ENCODE measurements at regions not wholly inside any gene's neighbourhood (a gene's known extent, or its start where the extent isn't known, plus 50 kb on each side); places are given as distances from the start of the nearest gene placed in this dataset.

DNA sequence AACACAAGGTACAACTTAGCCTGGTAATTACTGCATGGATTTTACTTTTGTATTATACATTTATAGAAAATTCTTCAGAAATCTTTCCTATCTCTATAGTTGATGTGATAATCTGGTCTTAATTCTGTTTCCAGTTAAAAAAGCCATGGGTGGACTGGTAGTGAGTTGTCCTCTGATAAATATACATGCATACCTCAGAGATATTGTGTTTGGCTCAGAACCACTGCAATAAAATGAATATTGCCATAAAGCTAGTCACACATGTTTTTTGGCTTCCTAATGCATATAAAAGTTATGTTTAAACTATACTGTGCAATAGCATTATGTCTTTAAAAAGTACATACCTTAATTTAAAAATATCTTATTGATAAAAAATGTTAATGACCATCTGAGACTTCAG lies 708.6 kb upstream of the MARCKS start:
- ATAC-seq (replicated peaks in 1 of 4) (no peak), DNase-seq (no peak)
- H3K4me1 ChIP-seq (ENCODE audit: control insufficient read depth in 1 of 2, extremely low read depth in 1 of 2, insufficient read depth in 2 of 2, low read length in 2 of 2): no peaks in the 10 kb centered on the region
- no peak overlapping the region for H3K27ac ChIP-seq (ENCODE audit: low read length)
- Mint-ChIP-seq H3K9me3 (peaks cover 0 to 9% (median 5%) of the 10 kb centered on the region in 3 donors), H3K4me3 (no peak overlapping the region), H3K27ac (no peak overlapping the region), H3K36me3 (no peaks in the 10 kb centered on the region), H3K27me3 (no peaks in the 10 kb centered on the region), H3K4me1 (no peaks in the 10 kb centered on the region)
- H3K9me3 ChIP-seq: no peaks in the 10 kb centered on the region
- ChIA-PET CTCF (no interaction called here), POLR2A (no interaction called here)
- H3K36me3 ChIP-seq (ENCODE audit: control insufficient read depth in 2 of 2, extremely low read depth in 1 of 2, insufficient read depth in 1 of 2, low read length in 1 of 2): no peaks in the 10 kb centered on the region
- no peak overlapping the region for H3K4me3 ChIP-seq (ENCODE audit: control insufficient read depth in 1 of 2, extremely low read depth in 1 of 2, low read length in 1 of 2)
- no peaks in the 10 kb centered on the region for H3K27me3 ChIP-seq (replicated peaks in 1 of 2; ENCODE audit: control insufficient read depth in 2 of 2, extremely low read depth in 1 of 2, insufficient read depth in 2 of 2, low read length in 1 of 2)

DNA sequence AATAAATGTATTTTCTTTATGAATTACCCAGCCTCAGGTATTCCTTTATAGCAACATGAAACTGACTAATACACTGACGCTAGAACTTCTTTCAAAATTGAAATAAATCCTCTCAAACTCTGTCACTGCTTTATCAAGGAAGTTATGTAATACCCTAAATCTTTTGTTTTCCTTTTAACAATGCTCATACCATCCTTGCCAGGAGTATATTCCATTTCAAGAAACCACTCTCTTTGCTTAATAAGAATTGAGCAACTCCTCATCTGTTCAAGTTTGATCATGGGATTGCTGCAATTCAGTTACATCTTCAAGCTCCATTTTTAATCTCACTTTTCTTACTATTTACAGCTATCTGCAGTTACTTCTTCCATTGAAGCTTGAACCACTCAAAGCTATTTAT lies 707.6 kb upstream of the MARCKS start:
- Histone ChIP-seq H3K4me3 (ENCODE audit: control insufficient read depth in 1 of 2, extremely low read depth in 1 of 2, low read length in 1 of 2) (no peak overlapping the region), H3K27ac (ENCODE audit: low read length) (no peak overlapping the region), H3K27me3 (replicated peaks in 1 of 2; ENCODE audit: control insufficient read depth in 2 of 2, extremely low read depth in 1 of 2, insufficient read depth in 2 of 2, low read length in 1 of 2) (no peaks in the 10 kb centered on the region), H3K9me3 (no peaks in the 10 kb centered on the region), H3K4me1 (ENCODE audit: control insufficient read depth in 1 of 2, extremely low read depth in 1 of 2, insufficient read depth in 2 of 2, low read length in 2 of 2) (no peaks in the 10 kb centered on the region), H3K36me3 (ENCODE audit: control insufficient read depth in 2 of 2, extremely low read depth in 1 of 2, insufficient read depth in 1 of 2, low read length in 1 of 2) (no peaks in the 10 kb centered on the region)
- no peak for ATAC-seq (replicated peaks in 1 of 4)
- Mint-ChIP-seq H3K4me1 (no peaks in the 10 kb centered on the region), H3K36me3 (no peaks in the 10 kb centered on the region), H3K9me3 (peaks cover 0 to 5% (median 5%) of the 10 kb centered on the region in 3 donors), H3K27ac (no peak overlapping the region), H3K27me3 (no peaks in the 10 kb centered on the region), H3K4me3 (no peak overlapping the region)
- no CpG with 5 or more reads among the region's 1 CpG for WGBS (ENCODE audit: insufficient coverage)
- no peak for DNase-seq
- CTCF ChIA-PET: no interaction called here
- POLR2A ChIA-PET: no interaction called here

DNA sequence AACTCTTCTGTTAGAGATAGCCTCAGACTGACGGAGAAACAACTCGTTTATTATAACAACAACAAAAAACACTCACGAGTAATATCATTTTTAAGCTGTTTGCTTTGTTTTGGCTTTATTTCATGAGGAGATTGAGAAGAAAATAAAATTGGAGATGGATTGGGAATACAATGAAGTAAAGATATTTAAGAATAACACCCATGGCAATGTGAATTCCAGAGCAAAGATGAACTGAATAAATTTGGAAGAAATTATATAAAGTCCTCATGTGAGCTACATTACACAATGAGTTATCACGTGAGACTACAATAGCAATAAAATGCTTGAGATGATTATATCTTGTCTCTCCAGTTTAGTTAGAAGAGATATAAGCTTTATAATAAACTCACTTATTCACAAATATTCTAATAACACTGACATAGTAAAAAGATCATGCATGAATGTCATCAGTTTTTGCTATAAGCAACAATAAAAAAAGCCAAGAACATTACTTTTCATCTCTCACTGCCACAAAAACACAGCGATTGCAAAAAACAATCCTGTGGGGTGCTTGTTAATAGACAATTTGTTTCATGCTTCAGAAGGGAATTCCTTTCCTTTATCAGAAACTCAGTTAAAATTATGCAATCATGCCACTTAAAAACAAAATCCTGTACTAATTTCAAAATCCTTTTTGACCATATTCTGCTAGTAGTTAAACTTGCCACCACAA lies 696.7 kb upstream of the MARCKS start:
- ChIA-PET POLR2A (no interaction called here), CTCF (no interaction called here)
- Mint-ChIP-seq H3K4me3 (no peak overlapping the region), H3K9me3 (peaks cover 0 to 6% (median 6%) of the 10 kb centered on the region in 3 donors), H3K27ac (no peak overlapping the region), H3K4me1 (no peaks in the 10 kb centered on the region), H3K36me3 (no peaks in the 10 kb centered on the region), H3K27me3 (peaks cover 0 to 4% of the 10 kb centered on the region in 2 donors)
- no peaks in the 10 kb centered on the region for H3K4me1 ChIP-seq (ENCODE audit: control insufficient read depth in 1 of 2, extremely low read depth in 1 of 2, insufficient read depth in 2 of 2, low read length in 2 of 2)
- ATAC-seq (replicated peaks in 1 of 4) (no peak), DNase-seq (no peak)
- no peaks in the 10 kb centered on the region for H3K27me3 ChIP-seq (replicated peaks in 1 of 2; ENCODE audit: control insufficient read depth in 2 of 2, extremely low read depth in 1 of 2, insufficient read depth in 2 of 2, low read length in 1 of 2)
- no CpG with 5 or more reads among the region's 5 CpGs for WGBS (ENCODE audit: insufficient coverage)
- H3K4me3 ChIP-seq (ENCODE audit: control insufficient read depth in 1 of 2, extremely low read depth in 1 of 2, low read length in 1 of 2): no peak overlapping the region
- no peaks in the 10 kb centered on the region for H3K9me3 ChIP-seq
- H3K27ac ChIP-seq (ENCODE audit: low read length): no peak overlapping the region
- no peaks in the 10 kb centered on the region for H3K36me3 ChIP-seq (ENCODE audit: control insufficient read depth in 2 of 2, extremely low read depth in 1 of 2, insufficient read depth in 1 of 2, low read length in 1 of 2)

DNA sequence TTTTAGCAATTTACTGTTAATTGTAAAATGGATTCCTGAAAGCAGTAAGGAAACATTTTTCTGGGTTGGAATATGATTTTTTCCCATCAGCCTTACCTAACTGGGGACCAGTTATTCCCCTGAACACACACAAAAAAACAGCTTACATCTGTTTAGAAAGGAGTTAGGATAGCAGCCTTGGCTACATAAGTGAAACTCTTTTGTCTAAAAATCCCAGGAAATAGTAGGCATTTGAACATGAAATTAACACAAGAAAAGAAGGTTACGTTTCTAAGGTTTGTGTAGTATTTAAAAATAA lies 696.2 kb upstream of the MARCKS start:
- H3K27me3 ChIP-seq (replicated peaks in 1 of 2; ENCODE audit: control insufficient read depth in 2 of 2, extremely low read depth in 1 of 2, insufficient read depth in 2 of 2, low read length in 1 of 2): no peaks in the 10 kb centered on the region
- no peak overlapping the region for H3K4me3 ChIP-seq (ENCODE audit: control insufficient read depth in 1 of 2, extremely low read depth in 1 of 2, low read length in 1 of 2)
- CTCF ChIA-PET: no interaction called here
- H3K36me3 ChIP-seq (ENCODE audit: control insufficient read depth in 2 of 2, extremely low read depth in 1 of 2, insufficient read depth in 1 of 2, low read length in 1 of 2): no peaks in the 10 kb centered on the region
- no peak for ATAC-seq (replicated peaks in 1 of 4)
- Mint-ChIP-seq H3K36me3 (no peaks in the 10 kb centered on the region), H3K27me3 (peaks cover 0 to 4% of the 10 kb centered on the region in 2 donors), H3K27ac (no peak overlapping the region), H3K4me3 (no peak overlapping the region), H3K4me1 (no peaks in the 10 kb centered on the region), H3K9me3 (peaks cover 0 to 6% (median 4%) of the 10 kb centered on the region in 3 donors)
- no CpG with 5 or more reads among the region's 1 CpG for WGBS (ENCODE audit: insufficient coverage)
- H3K4me1 ChIP-seq (ENCODE audit: control insufficient read depth in 1 of 2, extremely low read depth in 1 of 2, insufficient read depth in 2 of 2, low read length in 2 of 2): no peaks in the 10 kb centered on the region
- H3K9me3 ChIP-seq: no peaks in the 10 kb centered on the region
- DNase-seq: no peak
- POLR2A ChIA-PET: interaction anchor here in 1 of 2 donors (0.6 kb wide), 1 partner anchor 11 kb away, joined by 4 read pairs; no protein-coding TSS in a partner anchor
- no peak overlapping the region for H3K27ac ChIP-seq (ENCODE audit: low read length)

DNA sequence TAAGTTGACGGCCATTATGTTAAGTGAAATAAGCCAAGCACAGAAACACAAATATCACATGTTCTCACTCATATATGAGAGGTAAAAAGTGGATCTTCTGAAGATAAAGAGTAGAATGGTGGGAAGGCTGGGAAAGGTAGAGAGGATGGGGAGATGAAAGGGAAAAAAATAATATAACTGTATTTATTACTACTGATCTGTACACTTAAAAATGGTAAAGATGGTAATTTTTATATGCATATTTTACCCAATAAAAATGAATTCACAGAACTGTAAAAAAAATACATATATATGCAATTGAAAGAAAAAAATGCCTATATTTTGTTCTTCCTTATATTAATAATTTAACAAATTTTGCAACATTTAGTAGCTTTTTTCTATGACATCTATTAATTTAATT lies 694.4 kb upstream of the MARCKS start:
- H3K36me3 ChIP-seq (ENCODE audit: control insufficient read depth in 2 of 2, extremely low read depth in 1 of 2, insufficient read depth in 1 of 2, low read length in 1 of 2): no peaks in the 10 kb centered on the region
- CTCF ChIA-PET: no interaction called here
- H3K27ac Mint-ChIP-seq: no peak overlapping the region
- no peak overlapping the region for H3K4me3 Mint-ChIP-seq
- H3K36me3 Mint-ChIP-seq: no peaks in the 10 kb centered on the region
- no peaks in the 10 kb centered on the region for H3K27me3 ChIP-seq (replicated peaks in 1 of 2; ENCODE audit: control insufficient read depth in 2 of 2, extremely low read depth in 1 of 2, insufficient read depth in 2 of 2, low read length in 1 of 2)
- POLR2A ChIA-PET: no interaction called here
- H3K4me1 Mint-ChIP-seq: no peaks in the 10 kb centered on the region
- peaks cover 0 to 4% of the 10 kb centered on the region in 2 donors for H3K27me3 Mint-ChIP-seq
- no peaks in the 10 kb centered on the region for H3K4me1 ChIP-seq (ENCODE audit: control insufficient read depth in 1 of 2, extremely low read depth in 1 of 2, insufficient read depth in 2 of 2, low read length in 2 of 2)
- H3K9me3 Mint-ChIP-seq: no peaks in the 10 kb centered on the region
- ATAC-seq (replicated peaks in 1 of 4) (no peak), DNase-seq (no peak)
- no CpG with 5 or more reads among the region's 1 CpG for WGBS (ENCODE audit: insufficient coverage)
- no peak overlapping the region for H3K4me3 ChIP-seq (ENCODE audit: control insufficient read depth in 1 of 2, extremely low read depth in 1 of 2, low read length in 1 of 2)
- no peak overlapping the region for H3K27ac ChIP-seq (ENCODE audit: low read length)
- H3K9me3 ChIP-seq: no peaks in the 10 kb centered on the region

DNA sequence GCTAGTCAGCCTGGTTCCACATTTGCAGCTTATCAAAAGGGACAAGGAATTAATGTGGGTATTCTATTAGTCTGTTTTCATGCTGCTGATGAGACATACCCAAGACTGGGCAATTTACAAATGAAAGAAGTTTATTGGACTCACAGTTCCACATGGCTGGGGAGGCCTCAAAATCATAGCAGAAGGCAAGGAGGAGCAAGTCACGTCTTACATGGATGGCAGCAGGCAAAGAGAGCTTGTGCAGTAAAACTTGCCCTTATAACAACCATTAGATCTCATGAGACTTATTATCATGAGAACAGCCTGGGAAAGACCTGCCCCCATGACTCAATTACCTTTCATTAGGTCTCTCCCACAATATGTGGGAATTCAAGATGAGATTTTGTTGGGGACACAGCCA lies 689.1 kb upstream of the MARCKS start:
- ChIA-PET CTCF (no interaction called here), POLR2A (no interaction called here)
- Mint-ChIP-seq H3K27me3 (no peaks in the 10 kb centered on the region), H3K4me3 (no peak overlapping the region), H3K9me3 (peaks cover 4 to 14% (median 5%) of the 10 kb centered on the region in 3 donors), H3K4me1 (no peaks in the 10 kb centered on the region), H3K36me3 (no peaks in the 10 kb centered on the region), H3K27ac (no peak overlapping the region)
- Histone ChIP-seq H3K27me3 (replicated peaks in 1 of 2; ENCODE audit: control insufficient read depth in 2 of 2, extremely low read depth in 1 of 2, insufficient read depth in 2 of 2, low read length in 1 of 2) (no peaks in the 10 kb centered on the region), H3K9me3 (no peaks in the 10 kb centered on the region), H3K36me3 (ENCODE audit: control insufficient read depth in 2 of 2, extremely low read depth in 1 of 2, insufficient read depth in 1 of 2, low read length in 1 of 2) (no peaks in the 10 kb centered on the region), H3K4me1 (ENCODE audit: control insufficient read depth in 1 of 2, extremely low read depth in 1 of 2, insufficient read depth in 2 of 2, low read length in 2 of 2) (no peaks in the 10 kb centered on the region), H3K4me3 (ENCODE audit: control insufficient read depth in 1 of 2, extremely low read depth in 1 of 2, low read length in 1 of 2) (no peak overlapping the region), H3K27ac (ENCODE audit: low read length) (no peak overlapping the region)
- DNase-seq (no peak), ATAC-seq (replicated peaks in 1 of 4) (no peak)
- no CpG with 5 or more reads among the region's 1 CpG for WGBS (ENCODE audit: insufficient coverage)

DNA sequence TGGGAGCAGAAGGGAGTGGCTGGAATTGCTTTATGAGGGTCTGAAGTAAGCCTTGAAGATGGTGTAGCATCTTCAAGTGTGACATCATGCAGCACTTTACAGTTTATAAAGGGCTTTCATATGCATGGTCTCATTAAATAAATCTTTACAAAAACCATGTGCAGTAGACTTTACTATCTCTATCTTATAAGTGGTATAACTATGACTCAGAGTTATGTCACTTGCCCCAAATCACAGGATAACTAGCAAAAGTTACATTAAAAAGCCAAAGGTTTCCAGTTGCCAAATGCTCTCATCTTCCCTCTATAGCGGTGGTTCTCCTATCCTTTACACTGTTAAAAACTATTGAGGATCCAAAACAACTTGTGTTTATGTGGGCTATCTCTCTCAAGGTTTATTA lies 687.7 kb upstream of the MARCKS start:
- H3K36me3 ChIP-seq (ENCODE audit: control insufficient read depth in 2 of 2, extremely low read depth in 1 of 2, insufficient read depth in 1 of 2, low read length in 1 of 2): no peaks in the 10 kb centered on the region
- Mint-ChIP-seq H3K27me3 (no peaks in the 10 kb centered on the region), H3K4me3 (no peak overlapping the region), H3K36me3 (no peaks in the 10 kb centered on the region), H3K9me3 (peaks cover 4 to 14% (median 5%) of the 10 kb centered on the region in 3 donors), H3K4me1 (no peaks in the 10 kb centered on the region), H3K27ac (no peak overlapping the region)
- no peaks in the 10 kb centered on the region for H3K27me3 ChIP-seq (replicated peaks in 1 of 2; ENCODE audit: control insufficient read depth in 2 of 2, extremely low read depth in 1 of 2, insufficient read depth in 2 of 2, low read length in 1 of 2)
- POLR2A ChIA-PET: no interaction called here
- WGBS (ENCODE audit: insufficient coverage): no CpG with 5 or more reads among the region's 1 CpG
- CTCF ChIA-PET: no interaction called here
- DNase-seq: no peak
- no peak for ATAC-seq (replicated peaks in 1 of 4)
- no peaks in the 10 kb centered on the region for H3K9me3 ChIP-seq
- H3K27ac ChIP-seq (ENCODE audit: low read length): no peak overlapping the region
- H3K4me1 ChIP-seq (ENCODE audit: control insufficient read depth in 1 of 2, extremely low read depth in 1 of 2, insufficient read depth in 2 of 2, low read length in 2 of 2): no peaks in the 10 kb centered on the region
- no peak overlapping the region for H3K4me3 ChIP-seq (ENCODE audit: control insufficient read depth in 1 of 2, extremely low read depth in 1 of 2, low read length in 1 of 2)
